AG04450 (cell line): ENCODE measurements at regions not wholly inside any gene's neighbourhood (a gene's known extent, or its start where the extent isn't known, plus 50 kb on each side); places are given as distances from the start of the nearest gene placed in this dataset.

Source experiments
- CTCF ChIA-PET: fragments of 300-600, 350-600 bp; formaldehyde crosslinking; extraction: SDS; loops from one replicate; lab custom pipeline; 2022; ENCODE audit warnings: antibody characterized with exemption, inconsistent platforms; lab: Charles Lee
- POLR2A ChIA-PET: fragments of 350-600 bp; formaldehyde crosslinking; extraction: SDS; loops from one replicate; lab custom pipeline; 2021; ENCODE audit warnings: antibody characterized with exemption, inconsistent platforms; lab: Yijun Ruan, JAX
- DNase-seq: peaks from one replicate; pipeline ENCODE4 v3.0.0-alpha.2; 2011; ENCODE audit warnings: low read depth, low spot score
- H3K27ac ChIP-seq: one replicate; pipeline ENCODE4 v1.5.1; 2012; ENCODE audit warnings: low read depth, low read length, control low read depth
- H3K27me3 ChIP-seq: one replicate; pipeline ENCODE4 v1.6.0; 2012; ENCODE audit warnings: low read length; ENCODE audit not compliant: control insufficient read depth, insufficient read depth
- H3K4me3 ChIP-seq: 2 replicates; pipeline ENCODE4 v1.5.1; 2011; ENCODE audit warnings: mild to moderate bottlenecking, low read depth, low read length, control low read depth
- H3K9me3 ChIP-seq: 2 replicates; pipeline ENCODE4 v1.5.1; 2012; ENCODE audit warnings: low read length; ENCODE audit not compliant: control insufficient read depth, insufficient read depth
- CTCF ChIP-seq: IDR thresholded peaks from 2 replicates; pipeline ENCODE4 v1.5.1; 2011; ENCODE audit warnings: low read depth, low read length, control low read depth, inconsistent platforms

GRCh38 chr16:86798247-86799041 lies 220.1 kb downstream of the FOXL1 start:
- DNase-seq: no peak
- TF ChIP-seq CTCF: no peak
- Histone ChIP-seq H3K27ac (no peak overlapping the region), H3K9me3 (no peaks in the 10 kb centered on the region), H3K4me3 (no peak overlapping the region), H3K27me3 (peaks cover 3% of the 10 kb centered on the region)
- ChIA-PET POLR2A (no interaction called here), CTCF (interaction anchor here (0.6 kb wide), 1 partner anchor 217 kb away, joined by 3 read pairs; no protein-coding TSS in a partner anchor)

- no peak for DNase-seq
- no peak for TF ChIP-seq CTCF
- ChIA-PET CTCF (no interaction called here), POLR2A (no interaction called here)
- Histone ChIP-seq H3K27ac (no peak overlapping the region), H3K4me3 (no peak overlapping the region), H3K9me3 (peaks cover under 1% of the 10 kb centered on the region; the same call in 1 of the 2 replicates), H3K27me3 (peaks cover 3% of the 10 kb centered on the region)
Observed at GRCh38 chr16:86799367-86799766, 221.0 kb downstream of the FOXL1 start.

GRCh38 chr16:86800894-86801293 lies 222.5 kb downstream of the FOXL1 start:
- POLR2A ChIA-PET: no interaction called here

GRCh38 chr16:86802013-86802412 lies 223.7 kb downstream of the FOXL1 start:
- POLR2A ChIA-PET: no interaction called here
- no peak for TF ChIP-seq CTCF
- Histone ChIP-seq H3K9me3 (peaks cover 10% of the 10 kb centered on the region), H3K27me3 (peaks cover 6% of the 10 kb centered on the region), H3K4me3 (no peak overlapping the region), H3K27ac (no peak overlapping the region)
- no peak for DNase-seq
- CTCF ChIA-PET: no interaction called here

More at GRCh38 chr16:86800894-86801293, 222.5 kb downstream of the FOXL1 start:
- Histone ChIP-seq H3K9me3 (peaks cover 5% of the 10 kb centered on the region), H3K27ac (no peak overlapping the region), H3K27me3 (peaks cover 6% of the 10 kb centered on the region), H3K4me3 (no peak overlapping the region)
- CTCF ChIA-PET: no interaction called here
- DNase-seq: no peak
- TF ChIP-seq CTCF: no peak

- Histone ChIP-seq H3K27ac (no peak overlapping the region), H3K27me3 (peaks cover 6% of the 10 kb centered on the region), H3K9me3 (peaks cover 10% of the 10 kb centered on the region), H3K4me3 (no peak overlapping the region)
- no peak for DNase-seq
- POLR2A ChIA-PET: no interaction called here
- TF ChIP-seq CTCF: no peak
- CTCF ChIA-PET: no interaction called here
Observed at GRCh38 chr16:86805188-86805587, 226.8 kb downstream of the FOXL1 start.
